HEK293 (cell line): ENCODE measurements at regions not wholly inside any gene's neighbourhood (a gene's known extent, or its start where the extent isn't known, plus 50 kb on each side); places are given as distances from the start of the nearest gene placed in this dataset.

Experiments used
- CTCF ChIA-PET: fragments of 350-600 bp; formaldehyde crosslinking; extraction: SDS; loops from one replicate; lab custom pipeline; 2021; ENCODE audit warnings: antibody characterized with exemption; lab: Yijun Ruan, JAX
- POLR2A ChIA-PET: fragments of 300-600 bp; formaldehyde crosslinking; extraction: SDS; loops from one replicate; lab custom pipeline; 2020; ENCODE audit warnings: antibody characterized with exemption, inconsistent platforms; lab: Yijun Ruan, JAX
- H3K27ac ChIP-seq: fragments of 200-500 bp; sonication (Bioruptor generic); 2 replicates; pipeline ENCODE4 v1.5.1; 2014; ENCODE audit warnings: low read depth, low read length, control low read depth, inconsistent platforms; ENCODE audit errors: extremely low read depth
- H3K36me3 ChIP-seq, 2 experiments: fragments of 200-500 bp in 1 of 2; sonication (Bioruptor generic) in 1 of 2; 1 replicate in 1 of 2; 2 replicates in 1 of 2; pipeline ENCODE4 v1.5.1; 2014 to 2017; ENCODE audit warnings: inconsistent platforms in 2 of 2, low read length in 2 of 2; ENCODE audit not compliant: control insufficient read depth in 2 of 2, insufficient read depth in 1 of 2
- H3K4me1 ChIP-seq: fragments of 200-500 bp; sonication (Bioruptor generic); 2 replicates; pipeline ENCODE4 v1.5.1; 2014; ENCODE audit warnings: mild to moderate bottlenecking, low read length, inconsistent platforms; ENCODE audit not compliant: control insufficient read depth, insufficient read depth
- H3K4me3 ChIP-seq: 2 replicates; pipeline ENCODE4 v1.5.1; 2011; ENCODE audit warnings: low read depth, mild to moderate bottlenecking, control low read depth, low read length, moderate library complexity
- H3K9me3 ChIP-seq: fragments of 200-500 bp; sonication (Bioruptor generic); 2 replicates; pipeline ENCODE4 v1.5.1; 2014; ENCODE audit warnings: low read depth, low read length, inconsistent platforms; ENCODE audit not compliant: control insufficient read depth, insufficient read depth
- HIC1 ChIP-seq: fragments of 450-650 bp; formaldehyde crosslinking; IDR thresholded peaks from 2 replicates; pipeline ENCODE4 v1.5.1; 2016; ENCODE audit warnings: missing biosample characterization, missing genetic modification characterization
- HOXA7 ChIP-seq: sonication (generic); formaldehyde crosslinking; IDR thresholded peaks from 2 replicates; pipeline ENCODE4 v1.8.1; 2022; ENCODE audit warnings: missing genetic modification reagents, borderline replicate concordance
- KLF8 ChIP-seq: fragments of 450-650 bp; formaldehyde crosslinking; IDR thresholded peaks from 2 replicates; pipeline ENCODE4 v1.5.1; 2016; ENCODE audit warnings: missing biosample characterization, missing genetic modification characterization
- OSR2 ChIP-seq: fragments of 450-650 bp; formaldehyde crosslinking; IDR thresholded peaks from 2 replicates; pipeline ENCODE4 v1.5.1; 2016; ENCODE audit warnings: missing biosample characterization, missing genetic modification characterization
- PATZ1 ChIP-seq: fragments of 450-650 bp; formaldehyde crosslinking; IDR thresholded peaks from 2 replicates; pipeline ENCODE4 v1.5.1; 2016; ENCODE audit warnings: missing biosample characterization, missing genetic modification characterization
- RBAK ChIP-seq: fragments of 450-650 bp; formaldehyde crosslinking; IDR thresholded peaks from 2 replicates; pipeline ENCODE4 v1.5.1; 2016; ENCODE audit warnings: missing biosample characterization, missing genetic modification characterization
- TRIM28 ChIP-seq: IDR thresholded peaks from 2 replicates; pipeline ENCODE4 v1.6.1; 2011; ENCODE audit warnings: low read length, control low read depth, borderline replicate concordance
- ZBTB21 ChIP-seq: fragments of 450-650 bp; formaldehyde crosslinking; IDR thresholded peaks from 2 replicates; pipeline ENCODE4 v1.5.1; 2017; ENCODE audit warnings: missing biosample characterization, missing genetic modification characterization
- ZBTB48 ChIP-seq: fragments of 450-650 bp; formaldehyde crosslinking; IDR thresholded peaks from 2 replicates; pipeline ENCODE4 v1.5.1; 2016; ENCODE audit warnings: missing biosample characterization, missing genetic modification characterization
- ZFP69B ChIP-seq: fragments of 450-650 bp; formaldehyde crosslinking; IDR thresholded peaks from 2 replicates; pipeline ENCODE4 v1.5.1; 2016; ENCODE audit warnings: missing biosample characterization, missing genetic modification characterization
- ZNF10 ChIP-seq: fragments of 450-650 bp; formaldehyde crosslinking; IDR thresholded peaks from 2 replicates; pipeline ENCODE4 v1.5.1; 2017; ENCODE audit warnings: missing biosample characterization, missing genetic modification characterization
- ZNF138 ChIP-seq: fragments of 450-650 bp; formaldehyde crosslinking; IDR thresholded peaks from 2 replicates; pipeline ENCODE4 v1.5.1; 2016; ENCODE audit warnings: missing biosample characterization, missing genetic modification characterization, borderline replicate concordance
- ZNF175 ChIP-seq: fragments of 450-650 bp; formaldehyde crosslinking; IDR thresholded peaks from 2 replicates; pipeline ENCODE4 v1.5.1; 2016; ENCODE audit warnings: missing biosample characterization, missing genetic modification characterization
- ZNF19 ChIP-seq: fragments of 450-650 bp; formaldehyde crosslinking; IDR thresholded peaks from 2 replicates; pipeline ENCODE4; 2016; ENCODE audit warnings: missing biosample characterization, missing genetic modification characterization, low read depth
- ZNF223 ChIP-seq: fragments of 450-650 bp; formaldehyde crosslinking; IDR thresholded peaks from 2 replicates; pipeline ENCODE4 v1.5.1; 2016; ENCODE audit warnings: missing biosample characterization, missing genetic modification characterization
- ZNF266 ChIP-seq: fragments of 450-650 bp; formaldehyde crosslinking; IDR thresholded peaks from 2 replicates; pipeline ENCODE4 v1.5.1; 2016; ENCODE audit warnings: missing biosample characterization, missing genetic modification characterization, low read depth
- ZNF280C ChIP-seq: fragments of 450-650 bp; formaldehyde crosslinking; IDR thresholded peaks from 2 replicates; pipeline ENCODE4 v1.5.1; 2016; ENCODE audit warnings: missing biosample characterization, missing genetic modification characterization
- ZNF37A ChIP-seq: fragments of 450-650 bp; IDR thresholded peaks from 2 replicates; pipeline ENCODE4 v1.5.1; 2018; ENCODE audit warnings: missing biosample characterization, missing genetic modification characterization
- ZNF518A ChIP-seq: fragments of 450-650 bp; formaldehyde crosslinking; conservative IDR thresholded peaks from 2 replicates; pipeline ENCODE4 v1.5.1; 2016; ENCODE audit warnings: low read depth, missing biosample characterization, missing genetic modification characterization
- ZNF548 ChIP-seq: fragments of 450-650 bp; formaldehyde crosslinking; IDR thresholded peaks from 2 replicates; pipeline ENCODE4 v1.5.1; 2016; ENCODE audit warnings: missing biosample characterization, missing genetic modification characterization
- ZNF580 ChIP-seq: fragments of 450-650 bp; formaldehyde crosslinking; IDR thresholded peaks from 2 replicates; pipeline ENCODE4 v1.5.1; 2016; ENCODE audit warnings: missing biosample characterization, missing genetic modification characterization
- ZNF585B ChIP-seq: fragments of 450-650 bp; formaldehyde crosslinking; IDR thresholded peaks from 2 replicates; pipeline ENCODE4 v1.5.1; 2016; ENCODE audit warnings: missing biosample characterization, missing genetic modification characterization
- ZNF629 ChIP-seq: fragments of 450-650 bp; formaldehyde crosslinking; IDR thresholded peaks from 2 replicates; pipeline ENCODE4 v1.5.1; 2017; ENCODE audit warnings: missing biosample characterization, missing genetic modification characterization
- ZSCAN23 ChIP-seq: fragments of 450-650 bp; formaldehyde crosslinking; IDR thresholded peaks from 2 replicates; pipeline ENCODE4 v1.5.1; 2016; ENCODE audit warnings: missing biosample characterization, missing genetic modification characterization

DNA sequence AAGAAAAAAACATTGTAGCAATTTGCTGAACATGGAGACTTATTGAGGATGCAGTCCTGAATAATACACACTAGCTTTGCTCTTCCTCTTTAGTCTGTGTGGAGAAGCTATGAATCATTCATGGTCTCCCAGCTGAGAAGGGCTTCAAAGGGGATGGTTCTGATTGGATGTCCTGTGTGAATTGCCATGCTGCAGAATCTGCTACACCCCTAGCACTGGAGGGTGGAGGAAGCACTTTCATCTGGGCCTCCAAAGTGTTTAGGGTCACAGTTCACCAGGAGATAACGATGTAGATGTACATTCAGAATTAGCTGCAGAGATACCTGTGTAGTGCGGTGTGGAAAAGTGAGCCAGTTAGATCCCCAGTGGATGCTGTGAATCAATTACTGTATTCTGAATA, 321.1 kb upstream of the EDNRB start:
- Histone ChIP-seq H3K36me3 (no peaks in the 10 kb centered on the region), H3K4me1 (no peaks in the 10 kb centered on the region), H3K9me3 (no peaks in the 10 kb centered on the region), H3K4me3 (no peak overlapping the region), H3K27ac (no peak overlapping the region)
- CTCF ChIA-PET, result interaction anchor here (0.6 to 3.4 kb wide), 8 partner anchors 11 to 1303 kb away, joined by 3 to 21 read pairs (median 6); no protein-coding TSS in a partner anchor
- POLR2A ChIA-PET, result no interaction called here
- TF ChIP-seq RBAK (tag by site-specific recombination) (no peak), ZBTB21 (tag by site-specific recombination) (no peak), ZNF37A (no peak), ZNF266 (tag by site-specific recombination) (no peak), TRIM28 (no peak), ZNF175 (tag by site-specific recombination) (no peak), ZNF19 (tag by site-specific recombination) (no peak), OSR2 (tag by site-specific recombination) (no peak), ZNF585B (no peak), ZSCAN23 (tag by site-specific recombination) (no peak), ZBTB48 (no peak), ZNF223 (tag by site-specific recombination) (no peak), ZNF518A (no peak)

DNA sequence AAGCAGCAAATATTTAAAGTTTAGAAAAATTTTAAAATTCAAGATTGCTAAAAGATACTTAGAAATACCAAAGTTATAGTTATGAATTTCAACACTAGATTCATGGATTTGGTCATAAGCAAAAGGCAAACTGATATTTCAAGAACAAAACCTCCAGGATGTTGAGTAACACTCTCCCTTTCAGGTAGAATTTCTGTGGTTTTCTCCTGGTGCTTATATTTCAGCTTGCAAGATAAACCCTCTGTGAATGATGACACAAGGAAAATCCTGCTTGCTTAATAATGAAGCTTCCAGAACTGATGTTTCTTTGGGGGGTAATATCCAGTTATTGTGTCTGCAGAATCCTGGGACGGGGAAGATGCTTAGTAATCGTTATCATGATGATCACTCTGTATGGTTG, 320.3 kb upstream of the EDNRB start:
- CTCF ChIA-PET, result interaction anchor here (0.8 kb wide), 1 partner anchor 20 kb away, joined by 4 read pairs; no protein-coding TSS in a partner anchor
- H3K4me3 ChIP-seq, result no peak overlapping the region
- POLR2A ChIA-PET, result no interaction called here
- no peak overlapping the region for H3K27ac ChIP-seq
- no peaks in the 10 kb centered on the region for H3K4me1 ChIP-seq
- no peaks in the 10 kb centered on the region for H3K36me3 ChIP-seq
- H3K9me3 ChIP-seq, result no peaks in the 10 kb centered on the region
- TF ChIP-seq ZNF629 (tag by site-specific recombination) (no peak), ZNF138 (tag by site-specific recombination) (no peak), ZNF580 (no peak), ZFP69B (tag by site-specific recombination) (no peak), ZNF10 (tag by site-specific recombination) (no peak), HIC1 (tag by site-specific recombination) (no peak), PATZ1 (tag by site-specific recombination) (no peak), HOXA7 (CRISPR knock-in tag) (no peak), KLF8 (tag by site-specific recombination) (no peak), ZNF280C (no peak), ZNF548 (tag by site-specific recombination) (no peak)
